Endothelial cell of umbilical vein (primary cell): ENCODE measurements at regions not wholly inside any gene's neighbourhood (a gene's known extent, or its start where the extent isn't known, plus 50 kb on each side); places are given as distances from the start of the nearest gene placed in this dataset.

Source experiments
- BruUV-seq: library from RNA; stranded (reverse); fragments of 400-500 nt; replicated peaks from 2 replicates; lab custom pipeline; 2021; lab: Mats Ljungman, UMichigan
- CTCF ChIA-PET: fragments of 300-600, 350-600 bp; sonication (Branson Sonifier 250); formaldehyde crosslinking; loops from one replicate; lab custom pipeline; 2021; ENCODE audit warnings: antibody characterized with exemption, inconsistent platforms; lab: Charles Lee
- POLR2A ChIA-PET: fragments of 300-600, 350-600 bp; sonication (Branson Sonifier 250); formaldehyde crosslinking; loops from one replicate; lab custom pipeline; 2021; ENCODE audit warnings: antibody characterized with exemption, inconsistent platforms; lab: Charles Lee
- DNase-seq: peaks from one replicate; pipeline ENCODE4 v3.0.0-alpha.2; 2011; ENCODE audit warnings: low read depth, low spot score
- FAIRE-seq: peaks from 2 replicates; lab custom pipeline; 2011; peaks lifted over from hg19 to GRCh38; lab: Jason Lieb, UNC
- H2AFZ ChIP-seq: 2 replicates; pipeline ENCODE4 v1.6.0; 2012; ENCODE audit warnings: low read depth, low read length, control low read depth, inconsistent platforms
- H3K27ac ChIP-seq: 2 replicates; pipeline ENCODE4 v1.5.1; 2011; ENCODE audit warnings: low read depth, mild to moderate bottlenecking, control low read depth, low read length, moderate library complexity; ENCODE audit not compliant: insufficient read depth
- H3K27me3 ChIP-seq, 2 experiments: 2 replicates each; pipeline versions ENCODE4 v1.6.0 to v1.6.1; 2011; ENCODE audit warnings: low read length in 2 of 2, mixed read lengths in 1 of 2; ENCODE audit not compliant: control insufficient read depth in 2 of 2, insufficient read depth in 2 of 2
- H3K36me3 ChIP-seq, 2 experiments: 2 replicates in 1 of 2; 3 replicates in 1 of 2; pipeline ENCODE4 v1.5.1; 2011; ENCODE audit warnings: low read length in 2 of 2, mild to moderate bottlenecking in 1 of 2, moderate library complexity in 1 of 2; ENCODE audit not compliant: control insufficient read depth in 2 of 2, insufficient read depth in 2 of 2; ENCODE audit errors: extremely low read depth in 1 of 2
- H3K4me1 ChIP-seq: 3 replicates; pipeline ENCODE4 v1.5.1; 2011; ENCODE audit warnings: mild to moderate bottlenecking, low read length; ENCODE audit not compliant: control insufficient read depth, insufficient read depth; ENCODE audit errors: extremely low read depth
- H3K4me2 ChIP-seq: 2 replicates; pipeline ENCODE4 v1.6.1; 2011; ENCODE audit warnings: low read length, control low read depth, mixed read lengths; ENCODE audit not compliant: insufficient read depth
- H3K4me3 ChIP-seq, 3 experiments: fragments of 200-600 bp in 1 of 3; sonication (generic), shearing (Covaris generic) in 1 of 3; replicated peaks in 1 of 3; 2 replicates each; pipeline ENCODE4 v1.5.1; 2011 to 2016; ENCODE audit warnings: control low read depth in 3 of 3, low read length in 3 of 3, mild to moderate bottlenecking in 2 of 3, inconsistent platforms in 1 of 3, low read depth in 1 of 3, moderate library complexity in 1 of 3; ENCODE audit not compliant: insufficient read depth in 1 of 3
- H3K79me2 ChIP-seq: 2 replicates; pipeline ENCODE4 v1.6.0; 2012; ENCODE audit warnings: low read length, inconsistent platforms; ENCODE audit not compliant: control insufficient read depth, insufficient read depth
- H3K9ac ChIP-seq: replicated peaks from 2 replicates; pipeline ENCODE3; 2011; ENCODE audit warnings: low read length, control low read depth; ENCODE audit not compliant: insufficient read depth; ENCODE audit errors: extremely low read depth
- H3K9me1 ChIP-seq: replicated peaks from 3 replicates; pipeline ENCODE4 v1.6.0; 2011; ENCODE audit warnings: mild to moderate bottlenecking, low read length; ENCODE audit not compliant: control insufficient read depth, insufficient read depth; ENCODE audit errors: extremely low read depth
- H3K9me3 ChIP-seq: replicated peaks from 2 replicates; pipeline ENCODE4 v1.5.1; 2012; ENCODE audit warnings: low read length, inconsistent platforms; ENCODE audit not compliant: control insufficient read depth, insufficient read depth
- H4K20me1 ChIP-seq: replicated peaks from 2 replicates; pipeline ENCODE3; 2011; ENCODE audit warnings: mild to moderate bottlenecking, low read length; ENCODE audit not compliant: control insufficient read depth, insufficient read depth; ENCODE audit errors: extremely low read depth
- CTCF ChIP-seq, 2 donors: IDR thresholded peaks; 1 replicate in 1 of 2; 2 replicates in 1 of 2; pipeline ENCODE4 v1.5.1; 2011; ENCODE audit warnings: low read length in 2 of 2, mild to moderate bottlenecking in 2 of 2, moderate library complexity in 2 of 2, control low read depth in 1 of 2, inconsistent platforms in 1 of 2, low read depth in 1 of 2; ENCODE audit not compliant: insufficient read depth in 1 of 2; ENCODE audit errors: extremely low read depth in 1 of 2
- EZH2 ChIP-seq: IDR thresholded peaks from 2 replicates; pipeline ENCODE4 v1.6.1; 2012; ENCODE audit warnings: borderline replicate concordance, low read depth, mild to moderate bottlenecking, moderate library complexity, low read length, inconsistent platforms; ENCODE audit not compliant: severe bottlenecking
- FOS ChIP-seq: IDR thresholded peaks from 2 replicates; pipeline ENCODE4 v1.6.1; 2011; ENCODE audit warnings: mild to moderate bottlenecking, low read length, moderate library complexity, borderline replicate concordance; ENCODE audit not compliant: insufficient read depth
- GATA2 ChIP-seq: IDR thresholded peaks from 2 replicates; pipeline ENCODE4 v1.7.0; 2011; ENCODE audit warnings: low read depth, mild to moderate bottlenecking, moderate library complexity, mixed read lengths, low read length; ENCODE audit not compliant: insufficient read length, insufficient read depth
- JUN ChIP-seq: IDR thresholded peaks from 2 replicates; pipeline ENCODE4 v1.6.1; 2011; ENCODE audit warnings: borderline replicate concordance, low read depth; ENCODE audit not compliant: insufficient read length, insufficient read depth
- MAX ChIP-seq: IDR thresholded peaks from 2 replicates; pipeline ENCODE4 v1.6.1; 2011; ENCODE audit not compliant: insufficient read depth, insufficient read length
- MYC ChIP-seq: IDR thresholded peaks from one replicate; pipeline ENCODE4 v1.6.1; 2011; ENCODE audit warnings: mild to moderate bottlenecking, low read depth, low read length
- POLR2A ChIP-seq: IDR thresholded peaks from 2 replicates; pipeline ENCODE4 v1.6.1; 2012; ENCODE audit warnings: low read depth, mild to moderate bottlenecking, control low read depth, low read length
- POLR2AphosphoS5 ChIP-seq: IDR thresholded peaks from 2 replicates; pipeline ENCODE4 v1.6.1; 2012; ENCODE audit warnings: low read depth, mild to moderate bottlenecking, control low read depth, low read length, moderate library complexity; ENCODE audit not compliant: insufficient read depth
- dilution Hi-C: fragments of 300-500 bp; cut with MboI; formaldehyde crosslinking; loops from one replicate; pipeline ENCODE4 v1.15.0; 2019; ENCODE audit warnings: low sequenced_read_pairs; ENCODE audit not compliant: extremely low pct_ligation_motif_present
- intact Hi-C: fragments of 100-400 bp; cut with micrococcal nuclease; formaldehyde crosslinking; loops from one replicate; pipeline ENCODE4 v1.10.0; 2022

DNA sequence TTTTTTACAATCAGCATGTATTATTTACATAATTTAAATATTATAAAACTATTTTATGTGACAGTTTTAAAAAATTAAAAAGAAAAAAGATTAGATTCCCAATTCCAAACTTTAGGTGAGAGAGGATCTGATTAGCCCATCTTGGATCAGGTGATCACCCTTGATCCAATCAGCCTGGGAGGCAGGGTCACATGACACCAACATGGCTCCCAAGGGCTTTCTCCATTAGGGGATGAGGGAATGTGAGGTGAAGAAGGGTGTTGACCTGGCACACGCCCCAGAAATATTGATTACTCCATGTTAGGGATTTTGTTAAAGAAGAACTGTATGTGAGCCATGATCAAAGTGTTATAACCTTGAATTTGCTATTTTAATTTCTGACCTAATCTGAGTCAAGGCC, 225.4 kb downstream of the RBM19 start:
- no peaks in the 10 kb centered on the region for H3K27me3 ChIP-seq
- H3K9me1 ChIP-seq, result no peaks in the 10 kb centered on the region
- CTCF ChIA-PET, result no interaction called here
- no peaks in the 10 kb centered on the region for H3K4me1 ChIP-seq
- no peaks in the 10 kb centered on the region for H3K79me2 ChIP-seq
- H3K4me2 ChIP-seq, result no peak overlapping the region
- H3K36me3 ChIP-seq, result no peaks in the 10 kb centered on the region
- intact Hi-C loops (no loop called here), dilution Hi-C loops (no loop called here)
- H3K4me3 ChIP-seq, result no peak overlapping the region
- POLR2A ChIA-PET, result no interaction called here
- H2AFZ ChIP-seq, result no peak overlapping the region
- no peak for FAIRE-seq
- TF ChIP-seq MYC (no peak), MAX (no peak), POLR2AphosphoS5 (no peak), JUN (no peak), GATA2 (no peak), CTCF (IDR thresholded peaks at IDR 0.05; ENCODE audit: extremely low read depth in 1 of 2, insufficient read depth in 1 of 2, low read depth in 1 of 2, low read length in 2 of 2) (no peak), FOS (no peak), POLR2A (no peak), EZH2 (no peak)
- BruUV-seq, result no TSS peak
- H3K27ac ChIP-seq, result no peak overlapping the region
- no peaks in the 10 kb centered on the region for H3K9me3 ChIP-seq
- H4K20me1 ChIP-seq, result no peaks in the 10 kb centered on the region
- DNase-seq, result no peak
- no peak overlapping the region for H3K9ac ChIP-seq
